Ureter (tissue), 1 donor: ENCODE measurements at regions not wholly inside any gene's neighbourhood (a gene's known extent, or its start where the extent isn't known, plus 50 kb on each side); places are given as distances from the start of the nearest gene placed in this dataset.
"Not testable (repeated sequence)": the region's sequence is repeated elsewhere in the genome, so short reads cannot be mapped to it uniquely, and the experiment has no call there.

Experiments used
- DNase-seq: peaks from one replicate; pipeline ENCODE4 v3.0.0-alpha.2; 2020; ENCODE audit warnings: low spot score
- donor health status: DM: yes; HTN: yes; CAD: no.

DNA sequence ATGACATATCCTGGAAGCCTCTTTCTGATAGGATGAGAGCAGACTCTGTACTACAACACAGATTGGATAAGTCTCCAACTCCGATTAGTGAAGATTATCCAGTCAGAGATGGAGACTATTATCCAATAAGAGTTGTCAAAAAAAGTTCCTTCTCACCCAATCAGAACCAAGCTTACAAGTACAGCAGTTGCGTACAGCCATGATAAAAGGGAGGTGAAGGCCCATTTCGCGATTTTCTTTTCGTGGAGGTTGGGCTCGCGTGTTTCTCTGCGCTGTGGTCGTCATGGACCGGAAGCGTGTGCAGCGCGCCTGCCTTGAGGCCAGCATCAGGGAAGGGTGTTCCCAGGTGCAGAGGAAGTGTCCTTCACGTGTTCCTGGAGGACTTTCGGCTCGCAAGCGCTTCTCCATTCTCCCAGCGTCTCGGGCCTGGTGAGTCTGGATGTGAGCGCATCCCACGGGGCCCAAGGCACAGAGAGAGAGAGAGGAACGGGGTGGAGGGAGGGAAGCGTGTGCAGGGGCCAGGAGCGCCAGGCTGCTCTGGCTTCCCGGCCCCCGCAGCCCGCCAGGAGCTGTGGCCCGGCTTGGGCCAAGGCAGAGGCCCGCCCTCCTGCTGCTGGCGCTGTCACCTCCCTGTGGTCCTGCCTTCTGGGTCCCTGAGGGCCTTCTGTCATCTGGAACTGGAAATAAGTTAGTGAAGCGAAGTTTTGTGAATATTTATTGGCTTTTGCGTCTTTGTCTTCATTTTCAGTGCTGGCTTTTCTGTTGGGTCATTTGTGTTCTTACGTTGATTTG is 53.9 kb downstream of the CDRT15L2 start:
- not testable (repeated sequence) for DNase-seq

DNA sequence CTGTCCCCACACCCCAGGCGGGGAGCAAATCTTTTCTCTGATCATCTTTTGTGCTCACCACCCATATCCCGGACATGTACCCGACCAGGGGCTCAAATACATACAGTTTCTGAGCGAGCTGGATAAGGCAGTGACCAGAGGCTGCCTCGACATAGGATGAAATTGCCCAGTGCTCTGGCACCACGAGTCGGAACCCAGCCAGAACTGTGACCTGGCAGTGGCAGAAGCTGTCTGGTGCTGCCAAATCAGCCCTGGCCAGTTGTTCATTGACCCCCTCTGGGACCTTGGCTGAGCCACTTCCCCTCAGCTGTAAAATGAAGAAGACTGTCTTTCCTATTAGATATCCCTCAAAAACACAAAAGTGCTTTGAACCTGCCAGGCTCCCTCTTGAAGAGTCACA is 60.6 kb downstream of the CDRT15L2 start:
- not testable (repeated sequence) for DNase-seq

DNA sequence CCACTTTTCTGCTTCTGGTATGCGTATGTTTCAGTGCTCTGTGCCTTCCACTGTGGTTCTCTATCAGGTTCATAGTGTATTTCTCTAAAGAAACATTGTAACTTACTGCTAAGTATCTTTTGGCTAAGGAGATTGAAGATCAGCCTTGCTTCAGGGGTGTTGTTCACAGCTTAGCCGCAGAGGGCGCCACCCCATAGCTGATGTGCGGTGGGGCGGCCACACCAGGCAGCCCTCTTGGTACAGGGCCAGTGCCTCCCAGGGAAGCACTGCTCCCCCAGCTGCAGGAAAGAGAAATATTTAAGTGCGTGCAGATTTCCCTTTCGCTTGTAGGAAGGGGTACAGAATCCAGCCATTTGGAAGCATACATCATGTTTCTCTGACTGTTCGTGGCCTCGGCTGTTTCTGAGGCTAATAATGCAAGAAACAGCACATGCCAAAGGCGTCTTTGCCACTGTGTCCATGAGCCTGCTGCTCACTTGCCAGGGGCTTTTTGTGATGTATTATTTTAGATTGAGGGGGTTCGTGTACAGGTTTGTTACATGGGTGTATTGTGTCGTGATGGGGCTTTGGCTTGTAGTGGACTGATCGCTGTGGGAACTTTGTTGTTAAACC is 67.2 kb downstream of the CDRT15L2 start:
- not testable (repeated sequence) for DNase-seq

DNA sequence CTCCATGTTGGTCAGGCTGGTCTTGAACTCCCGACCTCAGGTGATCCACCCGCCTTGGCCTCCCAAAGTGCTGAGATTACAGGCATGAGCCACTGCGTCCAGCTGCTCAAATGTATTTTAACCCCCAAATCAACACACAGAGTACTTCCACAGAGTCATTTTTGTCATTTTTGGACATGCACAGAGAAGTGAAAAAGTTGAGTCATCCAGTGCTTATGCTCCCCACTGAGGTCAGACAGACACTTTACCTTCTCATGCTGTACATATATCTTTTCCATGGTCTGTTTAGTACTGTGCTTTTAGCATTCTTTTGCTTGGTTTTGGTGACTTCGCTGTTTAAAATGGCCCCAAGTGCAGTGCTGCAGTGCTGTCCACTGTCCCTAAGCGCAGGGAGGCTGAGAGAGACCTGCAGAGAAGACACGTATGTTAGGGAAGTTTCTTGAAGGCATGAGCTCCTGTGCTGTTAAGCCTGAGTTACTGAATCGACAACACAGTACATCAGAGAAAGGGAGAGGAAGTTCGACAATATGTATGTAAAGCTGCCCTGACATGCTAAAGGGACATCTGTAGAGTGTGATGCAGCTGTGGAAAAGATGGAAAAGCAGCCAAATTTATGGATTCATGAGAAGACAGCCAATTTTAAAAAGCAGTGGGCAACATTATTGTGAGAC is 69.7 kb downstream of the CDRT15L2 start:
- not testable (repeated sequence) for DNase-seq

DNA sequence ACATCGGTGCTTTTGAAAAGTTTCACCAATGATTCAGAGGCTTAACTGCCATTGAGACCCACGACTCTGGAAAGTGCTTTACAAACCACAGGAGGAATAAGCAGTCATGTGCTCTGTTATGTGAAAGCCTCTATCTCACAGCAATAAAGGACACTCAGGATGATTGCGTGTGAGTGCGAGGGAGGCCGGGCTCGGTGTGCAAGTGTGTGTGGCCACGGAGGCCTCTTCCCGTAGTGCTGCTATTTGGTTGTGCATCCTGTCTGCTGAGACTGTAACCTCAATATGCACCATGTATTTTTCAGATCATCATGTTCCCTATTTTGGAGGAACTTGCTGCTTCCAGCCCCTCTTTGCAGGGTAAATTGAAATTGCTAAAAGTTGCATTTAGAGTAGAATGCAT is 71.5 kb downstream of the CDRT15L2 start:
- not testable (repeated sequence) for DNase-seq

DNA sequence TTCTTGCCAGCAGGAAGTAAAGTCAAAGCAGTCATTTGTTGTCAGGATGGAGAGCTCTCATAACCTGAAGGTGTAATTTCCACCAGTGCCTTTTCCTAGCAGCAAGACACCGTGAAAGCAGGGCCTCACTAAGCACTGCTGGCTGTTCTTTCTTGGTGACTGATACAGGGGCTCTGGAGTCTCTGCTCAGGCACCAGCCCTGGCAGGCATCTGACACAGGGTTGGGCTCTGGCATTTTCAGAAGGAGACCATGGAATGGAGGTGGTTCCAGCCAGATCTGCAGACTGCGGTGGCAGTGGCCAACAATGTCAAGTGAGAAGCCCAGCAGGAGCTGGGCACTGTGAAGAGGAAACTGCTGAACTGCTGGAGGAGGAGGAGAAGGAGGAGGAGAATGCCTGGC is 72.2 kb downstream of the CDRT15L2 start:
- DNase-seq = not testable (repeated sequence)

DNA sequence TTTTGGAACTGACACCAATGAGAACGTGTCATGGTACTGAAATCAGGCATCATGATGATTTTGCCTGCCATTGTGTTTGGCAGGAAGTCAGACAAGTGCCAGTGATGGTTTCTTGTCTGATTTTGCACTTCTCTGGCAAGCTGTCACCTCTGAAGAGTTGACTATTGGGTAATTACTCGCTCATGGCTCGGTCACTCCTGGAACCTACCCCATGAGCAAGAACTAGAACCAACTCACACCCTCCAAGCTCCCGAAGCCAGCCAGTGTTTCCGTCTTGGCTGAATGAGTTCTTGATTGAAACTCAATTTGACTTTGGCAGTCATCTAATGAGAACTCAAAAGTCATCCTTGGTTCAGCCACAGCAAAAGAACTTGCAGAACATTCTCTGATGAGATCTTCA is 73.9 kb downstream of the CDRT15L2 start:
- DNase-seq = not testable (repeated sequence)

DNA sequence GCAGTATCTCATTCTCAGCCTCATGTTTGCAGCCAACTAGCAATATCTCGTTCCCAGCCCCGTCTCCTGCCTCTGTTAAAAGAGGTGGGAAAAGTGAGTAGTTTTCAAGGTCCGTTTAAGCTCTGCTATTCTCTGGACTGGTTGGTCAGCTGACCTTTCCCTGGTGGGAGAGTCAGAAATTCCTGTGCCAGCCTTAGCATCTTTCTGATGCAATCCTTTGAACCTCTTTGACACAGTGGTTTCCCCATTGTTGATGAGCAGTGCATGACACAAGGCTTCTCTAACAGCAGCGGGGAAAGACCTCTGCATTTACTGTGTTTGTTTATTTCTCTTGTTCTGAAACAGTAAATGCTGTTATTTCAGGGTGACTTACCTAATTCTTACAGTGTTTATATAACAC is 74.6 kb downstream of the CDRT15L2 start:
- not testable (repeated sequence) for DNase-seq

DNA sequence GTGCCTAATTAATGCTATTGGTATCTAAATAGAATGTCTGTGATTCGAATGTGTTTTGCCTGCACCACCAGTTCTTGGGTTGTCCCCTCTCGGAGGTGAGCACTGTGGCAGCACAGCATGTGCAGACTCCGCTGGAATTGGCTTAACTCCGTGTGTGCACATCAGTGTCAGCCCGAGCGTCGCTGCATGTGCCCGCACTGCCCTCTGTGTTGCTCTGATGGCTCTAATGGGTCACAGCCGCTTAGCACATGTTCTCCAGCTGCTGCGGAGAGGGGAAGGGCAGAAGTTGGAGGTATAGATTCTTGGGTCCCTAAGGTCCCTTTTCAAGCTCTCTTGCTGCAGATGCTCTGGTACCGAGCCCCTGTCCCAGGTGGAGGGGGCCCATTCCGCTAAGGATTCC is 75.1 kb downstream of the CDRT15L2 start:
- DNase-seq = not testable (repeated sequence)

DNA sequence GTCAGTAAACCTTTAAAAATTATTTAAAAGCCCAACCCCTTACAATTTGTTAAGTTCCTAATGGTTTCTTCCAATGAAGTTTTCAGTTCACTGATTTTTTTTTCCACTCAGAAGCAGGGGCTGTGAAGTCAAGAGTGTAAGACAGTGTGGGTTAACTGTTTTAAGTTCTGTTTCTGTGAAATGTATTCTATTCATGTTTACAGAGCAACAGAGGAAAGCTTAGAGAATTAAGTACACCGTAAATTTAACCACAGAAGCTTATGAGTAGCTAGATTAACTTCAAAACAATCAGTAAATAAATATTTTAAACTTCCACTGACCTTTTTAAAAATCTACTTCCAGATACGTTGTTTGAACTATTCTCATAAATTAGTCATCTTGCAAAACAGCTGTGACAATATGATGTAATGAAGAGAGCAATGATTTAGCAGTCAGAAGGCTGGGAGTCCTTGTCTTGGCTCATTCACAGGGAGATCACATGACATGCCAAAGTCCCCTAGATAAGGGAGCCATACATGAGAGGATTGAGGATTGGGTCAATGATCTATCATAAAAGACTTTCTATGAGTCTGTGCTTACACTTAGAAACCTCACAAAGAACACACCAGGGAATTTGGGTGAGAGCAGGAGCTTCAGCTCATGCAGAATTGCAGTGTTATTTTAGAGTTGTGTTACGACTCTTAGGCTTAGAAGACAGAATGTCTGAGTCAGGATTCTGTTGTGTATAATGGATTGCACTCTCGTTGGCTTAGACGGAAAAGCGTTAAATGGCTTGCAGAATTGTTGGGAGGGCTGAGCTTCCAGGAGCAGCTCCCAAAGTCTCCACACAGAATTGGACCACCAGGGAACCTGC is 85.8 kb downstream of the CDRT15L2 start:
- not testable (repeated sequence) for DNase-seq

DNA sequence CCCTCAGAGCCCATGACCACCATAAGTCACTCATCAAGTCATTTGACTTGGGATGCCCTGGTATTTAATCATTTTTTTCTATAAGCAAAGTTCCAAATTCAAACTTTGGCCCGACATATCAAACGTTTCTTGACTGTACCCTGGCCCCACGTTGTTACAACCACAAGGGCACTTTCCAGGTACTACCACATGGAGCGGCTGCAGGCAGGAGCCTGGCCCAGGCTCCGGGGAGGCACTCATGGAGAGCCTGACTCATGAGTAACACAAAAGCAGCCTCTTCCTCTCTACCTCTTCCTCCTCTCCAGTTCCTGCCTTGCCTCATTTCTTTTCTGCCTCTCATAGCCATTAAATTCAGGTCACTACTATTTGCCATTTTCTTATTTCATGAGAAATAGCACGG is 87.2 kb downstream of the CDRT15L2 start:
- DNase-seq = not testable (repeated sequence)

DNA sequence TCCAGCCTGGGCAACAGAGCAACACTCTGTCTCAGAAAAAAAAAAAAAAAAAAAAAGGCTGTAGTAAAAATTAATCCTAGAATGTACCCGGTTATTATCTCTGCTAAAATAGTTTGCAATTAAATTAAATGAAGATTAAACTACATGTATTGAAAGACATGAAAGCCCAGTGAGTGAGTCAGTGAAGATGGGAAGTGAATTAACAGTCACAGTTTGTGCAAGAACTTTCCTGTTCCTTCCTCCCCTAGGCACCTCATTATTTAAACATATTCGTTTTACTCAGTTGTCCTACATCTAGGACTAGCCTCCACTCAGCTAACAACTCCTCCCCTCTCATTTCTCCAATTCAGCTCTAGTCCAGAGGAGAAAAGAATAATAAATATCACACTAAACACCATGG is 88.2 kb downstream of the CDRT15L2 start:
- DNase-seq = not testable (repeated sequence)

DNA sequence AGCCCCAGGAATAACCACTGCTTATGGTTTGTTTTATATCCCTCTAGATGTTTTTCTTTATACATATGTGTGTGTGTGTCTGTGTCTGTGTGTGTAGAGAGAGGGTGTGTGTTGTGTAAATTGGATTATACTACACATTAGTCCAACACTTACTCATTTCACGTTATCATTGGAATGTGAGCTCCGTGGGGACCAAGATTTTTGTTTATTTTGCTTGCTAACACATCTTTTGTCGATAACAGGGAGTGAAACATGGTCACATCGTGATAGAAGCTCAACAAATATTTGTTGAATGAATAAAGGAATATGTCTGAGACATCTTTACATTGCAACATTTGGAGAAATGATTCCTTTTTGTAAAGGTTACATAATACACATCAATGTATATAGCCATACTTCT is 88.8 kb downstream of the CDRT15L2 start:
- not testable (repeated sequence) for DNase-seq

DNA sequence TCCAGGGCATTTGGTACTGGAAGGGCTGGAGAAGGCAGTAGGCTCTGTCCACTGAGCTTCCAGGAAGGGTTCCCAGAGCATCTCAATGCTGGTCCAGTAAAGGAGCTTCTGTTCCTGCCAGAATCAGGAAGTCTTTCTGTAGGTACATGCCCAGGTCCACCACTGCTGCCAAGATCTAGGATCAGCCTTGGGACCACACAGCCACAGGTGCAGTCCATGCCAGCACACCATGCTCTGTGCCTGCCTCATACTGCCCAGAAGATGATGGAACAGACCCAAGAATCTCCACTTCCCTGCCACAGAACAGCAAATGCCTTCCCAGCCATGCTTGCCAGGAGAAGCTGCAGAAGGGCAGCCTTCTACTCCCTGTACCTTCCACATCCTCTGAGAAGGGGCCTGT is 89.3 kb downstream of the CDRT15L2 start:
- not testable (repeated sequence) for DNase-seq

DNA sequence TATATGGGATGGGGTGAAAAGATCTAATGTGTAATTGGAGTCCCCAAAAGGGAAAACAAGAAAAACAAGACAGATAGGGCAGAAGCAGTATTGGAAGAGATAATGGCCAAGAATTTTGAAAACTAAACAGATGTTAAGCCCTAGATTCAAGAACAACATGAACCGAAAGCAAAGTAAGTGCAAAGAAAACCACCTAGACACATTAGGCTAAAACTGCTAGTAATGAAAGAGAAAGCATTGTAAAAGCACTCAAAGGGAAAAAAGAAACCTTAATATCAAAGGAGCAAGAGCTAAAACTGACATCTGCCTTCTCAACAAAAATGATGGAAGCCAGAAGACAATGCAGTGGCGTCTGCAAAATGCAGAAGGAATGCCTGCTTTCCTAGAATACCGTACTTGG is 91.0 kb downstream of the CDRT15L2 start:
- not testable (repeated sequence) for DNase-seq

DNA sequence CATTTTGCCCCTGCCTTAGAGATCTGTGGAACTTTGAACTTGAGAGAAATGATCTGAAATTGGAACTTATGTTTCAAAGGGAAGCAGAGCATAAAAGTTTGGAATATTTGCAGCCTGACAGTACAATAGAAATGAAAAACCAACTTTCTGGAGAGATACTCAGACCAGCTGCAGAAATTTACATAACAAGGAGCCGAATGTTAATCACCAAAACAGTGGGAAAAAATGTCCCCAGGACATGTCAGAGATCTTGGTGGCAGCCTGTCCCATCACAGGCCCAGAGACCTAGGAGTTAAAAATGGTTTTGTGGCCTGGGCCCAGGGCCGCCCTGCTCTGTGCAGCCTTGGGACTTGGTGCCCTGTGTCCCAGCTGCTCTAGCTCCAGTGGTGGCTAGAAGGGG is 94.8 kb downstream of the CDRT15L2 start:
- DNase-seq = not testable (repeated sequence)

DNA sequence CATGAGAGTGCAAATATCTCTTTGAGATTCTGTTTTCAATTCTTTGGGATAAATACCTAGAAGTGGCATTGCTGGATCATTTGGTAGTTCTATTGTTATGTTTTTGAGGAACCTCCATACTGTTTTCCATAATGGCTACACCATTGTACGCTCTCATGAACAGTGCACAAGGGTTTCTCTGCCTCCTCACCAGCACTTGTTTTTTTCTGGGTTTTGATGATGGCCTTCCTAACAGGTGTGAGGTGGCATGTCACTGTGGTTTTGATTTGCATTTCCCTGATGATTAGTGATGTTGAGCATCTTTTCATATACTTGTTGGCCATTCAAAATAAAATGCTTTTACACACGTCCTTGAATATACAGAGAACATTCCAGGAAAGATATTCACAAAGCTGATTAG is 96.2 kb downstream of the CDRT15L2 start:
- not testable (repeated sequence) for DNase-seq

DNA sequence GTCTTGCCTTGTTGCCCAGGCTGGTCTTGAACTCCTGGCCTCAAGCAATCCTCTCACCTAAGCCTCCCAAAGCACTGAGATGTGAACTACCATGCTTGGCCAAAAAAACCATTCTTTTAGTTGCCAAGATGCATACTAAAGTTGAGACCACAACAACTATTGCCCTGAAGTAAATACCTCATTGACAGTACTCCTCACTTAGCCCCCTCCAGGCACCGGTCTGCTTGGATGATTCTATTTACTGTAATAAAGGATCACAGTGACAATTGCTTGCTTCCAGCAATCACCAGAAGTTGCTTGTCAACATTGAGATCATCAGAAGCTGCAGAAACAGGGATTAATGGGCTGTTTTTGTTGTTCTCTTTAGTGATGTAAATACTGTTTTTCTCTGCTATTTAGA is 97.1 kb downstream of the CDRT15L2 start:
- DNase-seq = not testable (repeated sequence)

DNA sequence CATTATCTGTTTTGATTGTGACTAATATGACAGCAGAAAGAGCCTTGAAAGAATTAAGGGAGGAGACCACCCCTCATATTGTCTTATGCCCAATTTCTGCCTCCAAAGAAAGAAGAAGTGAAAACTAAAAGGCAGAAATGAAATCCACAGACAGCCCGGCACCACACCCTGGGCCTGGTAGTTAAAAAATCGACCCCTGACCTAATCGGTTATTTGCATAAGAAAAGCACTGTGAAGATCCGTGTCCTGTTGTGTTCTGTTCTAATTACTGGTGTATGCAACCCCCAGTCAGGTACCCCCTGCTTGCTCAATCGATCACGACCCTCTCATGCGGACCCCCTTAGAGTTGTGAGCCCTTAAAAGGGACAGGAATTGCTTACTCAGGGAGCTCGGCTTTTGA is 97.9 kb downstream of the CDRT15L2 start:
- not testable (repeated sequence) for DNase-seq

DNA sequence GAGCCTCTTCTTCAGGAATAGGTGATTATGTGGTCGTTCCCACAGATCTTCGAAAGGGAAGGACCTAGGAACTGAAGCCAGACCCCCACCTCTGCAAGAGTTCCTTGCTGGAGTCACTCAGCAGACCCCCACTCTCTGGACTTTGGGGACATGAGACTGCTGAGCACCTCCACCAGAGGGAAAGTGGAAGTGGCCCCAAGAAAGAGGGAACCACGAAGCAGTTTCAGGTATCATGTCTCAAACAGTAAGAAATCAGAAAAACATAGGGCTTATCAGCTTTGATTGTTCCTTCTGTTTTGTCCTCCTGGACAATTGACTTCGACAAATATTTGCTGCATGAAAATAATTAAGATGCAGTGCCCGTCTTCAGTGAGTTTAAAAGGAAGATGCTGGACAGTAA is 98.9 kb downstream of the CDRT15L2 start:
- not testable (repeated sequence) for DNase-seq
